Cardiac fibroblast (primary cell): ENCODE measurements at regions not wholly inside any gene's neighbourhood (a gene's known extent, or its start where the extent isn't known, plus 50 kb on each side); places are given as distances from the start of the nearest gene placed in this dataset.

ENCODE experiments used
- DNase-seq, 2 donors: peaks; one replicate each; pipeline versions ENCODE4 v3.0.0 to v3.0.0-alpha.2; 2010; ENCODE audit warnings: low read depth in 2 of 2
- H3K4me3 ChIP-seq, 2 donors: replicated peaks in 1 of 2; 1 replicate in 1 of 2; 2 replicates in 1 of 2; pipeline ENCODE4 v1.5.1; 2011; ENCODE audit warnings: low read depth in 2 of 2, low read length in 2 of 2, mild to moderate bottlenecking in 2 of 2, moderate library complexity in 1 of 2
- CTCF ChIP-seq: IDR thresholded peaks from one replicate; pipeline ENCODE4 v1.5.1; 2011; ENCODE audit warnings: low read depth, mild to moderate bottlenecking, low read length, inconsistent platforms

DNA sequence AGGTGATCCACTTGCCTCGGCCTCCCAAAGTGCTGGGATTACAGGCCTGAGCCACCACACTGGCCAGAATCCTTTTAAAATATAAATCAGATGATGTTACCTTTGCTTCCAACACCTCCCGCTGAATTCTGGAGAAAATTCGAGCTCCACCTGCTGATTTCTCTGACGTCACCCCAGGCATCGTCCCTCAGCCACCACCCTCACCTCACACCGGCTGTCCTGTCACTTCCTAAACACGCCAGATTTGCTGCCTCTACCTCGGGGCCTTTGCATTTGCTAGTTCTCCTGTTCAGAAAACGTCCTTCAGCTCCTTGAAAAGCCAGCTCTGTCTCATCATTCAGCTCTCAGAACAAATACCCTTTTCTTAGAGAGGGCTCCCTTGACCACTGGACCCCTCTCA, 57.9 kb downstream of the FBXO2 start:
- no peak for TF ChIP-seq CTCF
- DNase-seq: no peak
- no peak overlapping the region for H3K4me3 ChIP-seq

DNA sequence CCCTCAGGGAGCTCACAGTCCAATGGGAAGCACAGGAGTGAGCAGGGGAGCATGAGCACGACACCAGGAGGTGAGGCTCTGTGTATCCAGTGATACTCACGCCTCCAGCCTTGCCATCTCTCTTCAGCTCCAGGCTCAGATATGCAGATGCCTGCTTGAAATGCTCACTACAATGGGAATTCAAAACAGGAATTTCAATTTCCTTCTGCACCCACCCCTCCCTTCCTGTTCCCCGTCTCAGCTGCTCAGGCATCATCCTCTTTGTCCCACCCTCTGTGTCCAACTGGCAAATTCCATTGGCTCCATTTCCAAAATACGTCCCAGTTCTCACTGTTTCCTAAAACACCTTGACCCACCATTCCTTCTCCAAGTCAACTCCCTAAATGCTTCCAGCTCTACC, 58.9 kb downstream of the FBXO2 start:
- TF ChIP-seq CTCF: no peak
- DNase-seq: no peak

GRCh38 chr1:11594625-11595024, 59.6 kb downstream of the FBXO2 start:
- TF ChIP-seq CTCF: no peak
- no peak overlapping the region for H3K4me3 ChIP-seq
- no peak for DNase-seq

More for the DNA sequence above, 58.9 kb downstream of the FBXO2 start:
- no peak overlapping the region for H3K4me3 ChIP-seq

DNA sequence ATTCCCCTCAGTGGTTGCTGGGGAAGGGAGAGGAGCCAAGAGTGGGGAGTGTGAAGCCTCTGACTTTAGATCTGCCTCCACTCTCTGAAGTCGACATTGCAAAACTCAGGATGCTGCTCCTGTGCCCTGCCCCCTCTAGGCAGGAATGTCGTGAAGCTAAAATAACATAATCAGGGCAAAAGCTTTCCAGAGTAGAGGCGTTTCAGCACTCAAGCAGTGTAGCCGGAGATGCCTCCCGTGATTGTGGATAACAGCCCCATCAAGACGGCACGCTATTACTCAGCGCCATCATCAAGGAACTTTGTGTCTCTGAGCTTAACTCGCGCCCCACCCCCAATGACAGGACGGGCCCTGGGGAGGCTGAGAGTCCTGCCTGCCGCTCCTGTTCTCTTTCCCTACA, 60.0 kb downstream of the FBXO2 start:
- peak; percentile 33 to 53 for DNase-seq
- TF ChIP-seq CTCF: no peak
- no peak overlapping the region for H3K4me3 ChIP-seq

DNA sequence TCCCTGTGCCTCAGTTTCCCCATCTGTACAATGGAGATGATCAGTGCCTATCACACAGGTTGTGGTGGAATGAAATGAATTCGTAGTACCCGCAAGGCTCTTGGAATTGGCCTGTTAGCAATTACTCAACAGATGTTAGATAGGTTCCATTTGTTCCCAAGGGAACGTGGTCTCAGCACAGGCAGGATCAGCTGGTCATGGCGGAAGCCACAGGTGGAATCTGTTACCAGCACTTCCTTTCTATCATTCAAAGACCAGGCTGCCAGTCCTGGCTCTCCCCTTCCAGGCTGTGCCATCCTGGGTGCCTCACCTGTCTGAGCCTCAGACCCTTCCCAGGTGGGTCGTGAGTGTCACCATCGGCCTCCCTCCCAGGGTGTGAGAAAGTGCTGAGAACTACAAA, 61.5 kb downstream of the FBXO2 start:
- no peak for TF ChIP-seq CTCF
- no peak for DNase-seq
- no peak overlapping the region for H3K4me3 ChIP-seq

DNA sequence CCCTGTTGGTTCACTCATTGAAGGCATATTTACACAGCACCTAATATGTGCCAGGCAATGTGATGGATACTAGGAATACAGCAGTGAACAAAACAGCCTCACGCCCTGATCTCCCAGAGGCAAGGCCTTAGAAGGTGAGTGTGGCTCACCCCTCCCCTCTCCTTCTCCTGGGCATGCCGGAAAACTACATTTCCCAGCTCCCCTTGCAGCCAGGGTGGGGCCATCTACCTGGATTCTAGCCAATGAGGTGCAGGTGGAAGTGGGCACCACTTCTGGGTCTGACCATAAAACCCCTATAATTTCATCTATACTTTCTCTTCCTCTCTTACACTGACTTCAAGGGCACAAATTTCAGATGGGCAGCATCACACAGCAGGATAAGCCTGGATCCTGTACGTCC, 63.8 kb downstream of the FBXO2 start:
- TF ChIP-seq CTCF: no peak
- H3K4me3 ChIP-seq: no peak overlapping the region
- DNase-seq: no peak
